GM12864 (cell line): ENCODE measurements at regions not wholly inside any gene's neighbourhood (a gene's known extent, or its start where the extent isn't known, plus 50 kb on each side); places are given as distances from the start of the nearest gene placed in this dataset.
A peak's percentile ranks its signal among the peaks of the same experiment; 100 is the strongest.
"Not testable (repeated sequence)": the region's sequence is repeated elsewhere in the genome, so short reads cannot be mapped to it uniquely, and the experiment has no call there.

Experiments
- DNase-seq: peaks from one replicate; pipeline ENCODE4 v3.0.0-alpha.2; 2011; ENCODE audit warnings: low read depth
- H3K4me3 ChIP-seq: 2 replicates; pipeline ENCODE4 v1.5.1; 2011; ENCODE audit warnings: mild to moderate bottlenecking, low read depth, low read length, control low read depth
- CTCF ChIP-seq: IDR thresholded peaks from 2 replicates; pipeline ENCODE4 v1.5.1; 2011; ENCODE audit warnings: low read depth, mild to moderate bottlenecking, moderate library complexity, low read length, control low read depth, inconsistent platforms; ENCODE audit errors: missing control alignments

GRCh38 chr15:92843326-92843725 lies 56.8 kb upstream of the CHD2 start:
- DNase-seq = no peak
- no peak overlapping the region for H3K4me3 ChIP-seq
- TF ChIP-seq CTCF = no peak

- H3K4me3 ChIP-seq = no peak overlapping the region
- no peak for DNase-seq
- TF ChIP-seq CTCF = no peak
Measured at GRCh38 chr15:92843814-92844213, 56.3 kb upstream of the CHD2 start.

- TF ChIP-seq CTCF = no peak
- no peak for DNase-seq
- H3K4me3 ChIP-seq = no peak overlapping the region
Measured at GRCh38 chr15:92845126-92845508, 55.0 kb upstream of the CHD2 start.

GRCh38 chr15:92846741-92847140 lies 53.4 kb upstream of the CHD2 start:
- no peak overlapping the region for H3K4me3 ChIP-seq
- no peak for TF ChIP-seq CTCF
- DNase-seq = no peak

DNA sequence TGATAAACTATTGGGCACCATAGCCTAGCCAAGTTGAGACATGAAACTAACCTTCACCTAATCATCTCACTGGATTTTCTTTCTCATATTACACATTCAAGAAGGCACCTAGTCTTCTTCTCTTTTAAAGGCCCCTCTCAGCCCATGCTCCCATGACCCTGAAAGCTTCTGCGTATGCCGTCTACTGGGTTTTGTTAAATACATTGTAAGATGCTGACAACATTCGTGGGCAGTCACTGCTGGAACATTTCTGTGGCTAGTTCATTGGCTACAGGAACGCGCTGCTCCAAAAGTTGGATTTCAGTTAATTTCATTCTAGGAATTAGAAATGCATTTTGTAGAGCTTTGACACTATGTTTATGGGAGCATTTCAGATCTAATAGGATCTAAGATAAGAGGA lies 52.3 kb upstream of the CHD2 start:
- no peak for DNase-seq
- TF ChIP-seq CTCF = no peak
- H3K4me3 ChIP-seq = no peak overlapping the region

DNA sequence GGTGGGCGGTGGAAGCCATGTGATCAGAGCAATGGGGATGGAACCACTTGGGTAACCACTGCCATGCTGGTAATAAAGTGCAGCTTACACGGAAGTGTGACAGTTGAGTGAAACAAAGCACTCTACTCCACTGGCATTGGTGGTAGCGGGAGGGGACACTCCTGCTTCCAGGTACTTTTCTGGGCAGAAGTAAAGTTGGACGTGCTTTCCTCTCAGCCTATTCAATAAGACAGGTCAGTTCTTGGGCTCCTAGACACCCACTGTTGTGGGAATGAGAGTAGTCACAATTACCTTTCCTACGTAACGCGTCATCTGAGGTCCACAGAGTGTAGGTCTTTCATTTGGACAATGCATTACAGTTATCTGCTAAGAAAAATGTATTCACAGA lies 51.7 kb upstream of the CHD2 start:
- DNase-seq = no peak
- no peak for TF ChIP-seq CTCF
- H3K4me3 ChIP-seq = no peak overlapping the region

DNA sequence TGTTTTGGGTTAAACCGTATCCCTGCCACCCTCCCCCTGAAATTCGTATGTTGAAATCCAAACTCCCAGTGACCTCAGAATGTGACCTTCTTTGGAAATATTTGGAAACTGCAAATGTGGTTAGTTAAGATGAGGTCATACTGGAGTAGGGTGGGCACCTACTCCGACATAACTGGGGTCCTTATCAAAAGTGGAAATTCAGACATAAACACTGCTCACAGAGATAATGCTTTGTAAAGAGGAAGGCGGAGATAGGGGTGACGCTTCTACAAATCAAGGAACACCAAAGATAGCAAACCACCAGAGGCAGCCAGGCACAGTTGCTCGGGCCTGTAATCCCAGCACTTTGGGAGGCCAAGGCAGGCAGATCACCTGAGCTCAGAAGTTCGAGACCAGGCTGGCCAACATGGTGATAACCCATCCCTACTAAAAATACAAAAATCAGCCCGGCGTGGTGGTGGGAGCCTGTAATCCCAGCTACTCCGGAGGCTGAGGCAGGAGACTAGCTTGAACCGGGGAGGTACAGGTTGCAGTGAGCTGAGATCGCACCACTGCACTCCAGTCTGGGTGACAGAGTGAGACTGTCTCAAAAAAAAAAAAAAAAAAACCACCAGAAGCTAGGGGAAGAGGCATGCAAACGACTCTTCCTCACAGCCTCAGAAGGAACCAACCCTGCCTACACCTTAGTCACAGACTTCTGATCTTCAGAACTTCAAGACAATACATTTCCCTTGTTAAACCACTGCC lies 51.1 kb upstream of the CHD2 start:
- no peak for TF ChIP-seq CTCF
- H3K4me3 ChIP-seq = no peak overlapping the region
- DNase-seq = peak; percentile 80

- not testable (repeated sequence) for DNase-seq, H3K4me3 ChIP-seq
Measured at GRCh38 chr15:92850218-92850617, 49.9 kb upstream of the CHD2 start.
